Ovary (tissue), 3 donors: ENCODE measurements at regions not wholly inside any gene's neighbourhood (a gene's known extent, or its start where the extent isn't known, plus 50 kb on each side); places are given as distances from the start of the nearest gene placed in this dataset.

Source experiments
- EP300 ChIP-seq: sonication (generic); formaldehyde crosslinking; IDR thresholded peaks from one replicate; pipeline ENCODE4 v1.6.1; 2017; ENCODE audit warnings: antibody characterized with exemption
- POLR2A ChIP-seq: fragments of 450-650 bp; IDR thresholded peaks from one replicate; pipeline ENCODE4 v1.6.1; 2017; ENCODE audit warnings: antibody characterized with exemption, mild to moderate bottlenecking, moderate library complexity
- TF ChIP-seq, protein P1 (sequence below), 3 donors: fragments of 450-650 bp in 2 of 3; fragments of 200-600 bp in 1 of 3; IDR thresholded peaks; one replicate each; pipeline versions ENCODE4 v1.5.1 to v1.8.0; 2016 to 2022; ENCODE audit warnings: antibody characterized with exemption in 3 of 3, mild to moderate bottlenecking in 1 of 3
- donor health status: DM: no; HTN: no; CAD: no.

GRCh38 chr15:61318301-61318700 lies 89.2 kb upstream of the RORA start:
- TF ChIP-seq, protein P1, sequence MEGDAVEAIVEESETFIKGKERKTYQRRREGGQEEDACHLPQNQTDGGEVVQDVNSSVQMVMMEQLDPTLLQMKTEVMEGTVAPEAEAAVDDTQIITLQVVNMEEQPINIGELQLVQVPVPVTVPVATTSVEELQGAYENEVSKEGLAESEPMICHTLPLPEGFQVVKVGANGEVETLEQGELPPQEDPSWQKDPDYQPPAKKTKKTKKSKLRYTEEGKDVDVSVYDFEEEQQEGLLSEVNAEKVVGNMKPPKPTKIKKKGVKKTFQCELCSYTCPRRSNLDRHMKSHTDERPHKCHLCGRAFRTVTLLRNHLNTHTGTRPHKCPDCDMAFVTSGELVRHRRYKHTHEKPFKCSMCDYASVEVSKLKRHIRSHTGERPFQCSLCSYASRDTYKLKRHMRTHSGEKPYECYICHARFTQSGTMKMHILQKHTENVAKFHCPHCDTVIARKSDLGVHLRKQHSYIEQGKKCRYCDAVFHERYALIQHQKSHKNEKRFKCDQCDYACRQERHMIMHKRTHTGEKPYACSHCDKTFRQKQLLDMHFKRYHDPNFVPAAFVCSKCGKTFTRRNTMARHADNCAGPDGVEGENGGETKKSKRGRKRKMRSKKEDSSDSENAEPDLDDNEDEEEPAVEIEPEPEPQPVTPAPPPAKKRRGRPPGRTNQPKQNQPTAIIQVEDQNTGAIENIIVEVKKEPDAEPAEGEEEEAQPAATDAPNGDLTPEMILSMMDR (IDR thresholded peaks at IDR 0.05), result no peak
- TF ChIP-seq EP300, result no peak
- TF ChIP-seq POLR2A, result no peak
